Peyer's patch (tissue), 4 donors: ENCODE measurements at regions not wholly inside any gene's neighbourhood (a gene's known extent, or its start where the extent isn't known, plus 50 kb on each side); places are given as distances from the start of the nearest gene placed in this dataset.

Experiments used
- POLR2A ChIP-seq, 2 donors: fragments of 450-650 bp; IDR thresholded peaks; one replicate each; pipeline ENCODE4 v1.5.1; 2017; ENCODE audit warnings: antibody characterized with exemption in 2 of 2, mild to moderate bottlenecking in 2 of 2, moderate library complexity in 2 of 2
- TF ChIP-seq, protein P1 (sequence below), 6 experiments: fragments of 450-650 bp in 4 of 6; fragments of 200-600 bp in 2 of 6; sonication (generic) in 1 of 6; IDR thresholded peaks; one replicate each; pipeline ENCODE4 v1.5.1; 2017 to 2019; ENCODE audit warnings: antibody characterized with exemption in 6 of 6, mild to moderate bottlenecking in 3 of 6, moderate library complexity in 1 of 6

DNA sequence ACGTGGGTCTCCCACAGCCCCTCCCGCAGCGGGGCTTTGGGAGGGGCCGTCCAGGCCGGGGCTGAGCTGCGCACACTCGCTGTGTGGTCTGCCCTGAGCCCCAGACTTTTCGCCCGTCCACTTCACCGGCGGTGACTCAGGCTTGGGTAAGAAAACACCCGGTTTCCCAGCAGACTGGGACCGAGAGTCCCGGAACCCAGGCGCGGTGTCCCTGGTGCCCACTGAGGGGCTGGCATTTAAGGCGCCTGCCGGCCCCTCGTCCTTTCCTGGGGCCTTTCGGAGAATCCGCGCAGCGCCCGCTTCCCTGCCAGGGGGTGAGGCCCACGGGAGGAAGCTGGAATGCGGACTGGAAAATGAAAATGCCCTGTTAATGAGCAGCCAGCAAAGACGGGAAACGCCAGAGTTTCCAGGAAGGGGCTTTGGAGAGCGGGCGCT lies 100.3 kb downstream of the C16orf95 start:
- TF ChIP-seq, protein P1, sequence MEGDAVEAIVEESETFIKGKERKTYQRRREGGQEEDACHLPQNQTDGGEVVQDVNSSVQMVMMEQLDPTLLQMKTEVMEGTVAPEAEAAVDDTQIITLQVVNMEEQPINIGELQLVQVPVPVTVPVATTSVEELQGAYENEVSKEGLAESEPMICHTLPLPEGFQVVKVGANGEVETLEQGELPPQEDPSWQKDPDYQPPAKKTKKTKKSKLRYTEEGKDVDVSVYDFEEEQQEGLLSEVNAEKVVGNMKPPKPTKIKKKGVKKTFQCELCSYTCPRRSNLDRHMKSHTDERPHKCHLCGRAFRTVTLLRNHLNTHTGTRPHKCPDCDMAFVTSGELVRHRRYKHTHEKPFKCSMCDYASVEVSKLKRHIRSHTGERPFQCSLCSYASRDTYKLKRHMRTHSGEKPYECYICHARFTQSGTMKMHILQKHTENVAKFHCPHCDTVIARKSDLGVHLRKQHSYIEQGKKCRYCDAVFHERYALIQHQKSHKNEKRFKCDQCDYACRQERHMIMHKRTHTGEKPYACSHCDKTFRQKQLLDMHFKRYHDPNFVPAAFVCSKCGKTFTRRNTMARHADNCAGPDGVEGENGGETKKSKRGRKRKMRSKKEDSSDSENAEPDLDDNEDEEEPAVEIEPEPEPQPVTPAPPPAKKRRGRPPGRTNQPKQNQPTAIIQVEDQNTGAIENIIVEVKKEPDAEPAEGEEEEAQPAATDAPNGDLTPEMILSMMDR (IDR thresholded peaks at IDR 0.05) = no peak
- TF ChIP-seq POLR2A (IDR thresholded peaks at IDR 0.05) = no peak
